ENCODE measurements at regions not wholly inside any gene's neighbourhood (a gene's known extent, or its start where the extent isn't known, plus 50 kb on each side); places are given as distances from the start of the nearest gene placed in this dataset.

- no peaks in the 10 kb centered on the region for H3K79me2 ChIP-seq
- DNase-seq (ENCODE audit: low spot score) = no peak
- H4K20me1 ChIP-seq (ENCODE audit: insufficient read depth, poor library complexity, severe bottlenecking) = no peaks in the 10 kb centered on the region
- H3K27me3 ChIP-seq = no peaks in the 10 kb centered on the region
- H3K9me2 ChIP-seq (replicated peaks; ENCODE audit: insufficient read depth) = no peaks in the 10 kb centered on the region
- no peaks in the 10 kb centered on the region for H3K9me3 ChIP-seq (ENCODE audit: low read depth)
- WGBS (ENCODE audit: low lambda C conversion rate, missing lambda C conversion rate) = 100% methylated on average over 3 of the region's 3 CpGs
- no peak overlapping the region for H3K4me2 ChIP-seq
- no peak overlapping the region for H2AFZ ChIP-seq
- no peak overlapping the region for H3K4me3 ChIP-seq
- H3K4me1 ChIP-seq (ENCODE audit: insufficient read depth) = peaks cover 3% of the 10 kb centered on the region
- H3K36me3 ChIP-seq (replicated peaks; ENCODE audit: insufficient read depth, low read depth) = no peaks in the 10 kb centered on the region
- H3K27ac ChIP-seq = no peak overlapping the region
- TF ChIP-seq, protein P1, sequence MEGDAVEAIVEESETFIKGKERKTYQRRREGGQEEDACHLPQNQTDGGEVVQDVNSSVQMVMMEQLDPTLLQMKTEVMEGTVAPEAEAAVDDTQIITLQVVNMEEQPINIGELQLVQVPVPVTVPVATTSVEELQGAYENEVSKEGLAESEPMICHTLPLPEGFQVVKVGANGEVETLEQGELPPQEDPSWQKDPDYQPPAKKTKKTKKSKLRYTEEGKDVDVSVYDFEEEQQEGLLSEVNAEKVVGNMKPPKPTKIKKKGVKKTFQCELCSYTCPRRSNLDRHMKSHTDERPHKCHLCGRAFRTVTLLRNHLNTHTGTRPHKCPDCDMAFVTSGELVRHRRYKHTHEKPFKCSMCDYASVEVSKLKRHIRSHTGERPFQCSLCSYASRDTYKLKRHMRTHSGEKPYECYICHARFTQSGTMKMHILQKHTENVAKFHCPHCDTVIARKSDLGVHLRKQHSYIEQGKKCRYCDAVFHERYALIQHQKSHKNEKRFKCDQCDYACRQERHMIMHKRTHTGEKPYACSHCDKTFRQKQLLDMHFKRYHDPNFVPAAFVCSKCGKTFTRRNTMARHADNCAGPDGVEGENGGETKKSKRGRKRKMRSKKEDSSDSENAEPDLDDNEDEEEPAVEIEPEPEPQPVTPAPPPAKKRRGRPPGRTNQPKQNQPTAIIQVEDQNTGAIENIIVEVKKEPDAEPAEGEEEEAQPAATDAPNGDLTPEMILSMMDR (IDR thresholded peaks at IDR 0.05; ENCODE audit: poor library complexity) = no peak
- TF ChIP-seq EZH2 (IDR thresholded peaks at IDR 0.05; ENCODE audit: borderline replicate concordance) (no peak), EZH2phosphoT487 (IDR thresholded peaks at IDR 0.05; ENCODE audit: low read depth, severe bottlenecking, unreplicated experiment) (no peak)
These were observed 174.0 kb downstream of the PALM2AKAP2 start for GRCh38 chr9:109953813-109954497.

GRCh38 chr9:109956717-109957440, 176.9 kb downstream of the PALM2AKAP2 start:
- Histone ChIP-seq H2AFZ (no peak overlapping the region), H3K36me3 (replicated peaks; ENCODE audit: insufficient read depth, low read depth) (no peaks in the 10 kb centered on the region), H3K27me3 (no peaks in the 10 kb centered on the region), H3K79me2 (no peaks in the 10 kb centered on the region), H3K9me2 (replicated peaks; ENCODE audit: insufficient read depth) (no peaks in the 10 kb centered on the region), H3K9me3 (ENCODE audit: low read depth) (no peaks in the 10 kb centered on the region), H4K20me1 (ENCODE audit: insufficient read depth, poor library complexity, severe bottlenecking) (no peaks in the 10 kb centered on the region), H3K4me2 (peak overlapping the region; percentile 28), H3K4me1 (ENCODE audit: insufficient read depth) (peaks cover 3% of the 10 kb centered on the region), H3K27ac (no peak overlapping the region), H3K4me3 (no peak overlapping the region)
- DNase-seq (ENCODE audit: low spot score) = no peak
- 48% methylated on average over 9 of the region's 9 CpGs for WGBS (ENCODE audit: low lambda C conversion rate, missing lambda C conversion rate)
- TF ChIP-seq, protein P1 (IDR thresholded peaks at IDR 0.05; ENCODE audit: poor library complexity) = no peak
- TF ChIP-seq EZH2 (IDR thresholded peaks at IDR 0.05; ENCODE audit: borderline replicate concordance) (no peak), EZH2phosphoT487 (IDR thresholded peaks at IDR 0.05; ENCODE audit: low read depth, severe bottlenecking, unreplicated experiment) (no peak)

DNA sequence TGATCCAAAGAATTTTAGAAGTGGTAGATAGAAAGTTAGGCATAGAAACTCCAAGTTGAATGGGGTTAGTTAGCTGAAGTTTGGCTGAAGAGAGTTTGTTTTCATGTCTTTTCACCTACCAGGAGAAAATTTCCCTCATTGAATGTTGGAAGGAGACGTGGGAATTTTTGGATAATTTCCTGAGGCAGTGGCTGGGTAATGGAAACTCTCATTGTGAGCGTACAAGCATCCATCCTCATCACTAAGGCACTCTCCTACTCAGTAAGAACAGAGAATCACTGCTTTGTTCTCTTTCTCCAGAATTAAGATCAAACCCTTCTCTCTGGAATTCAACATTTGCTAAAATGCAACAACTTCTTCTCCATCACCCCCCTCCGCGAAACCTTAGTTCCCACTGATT, 179.7 kb downstream of the PALM2AKAP2 start:
- no peaks in the 10 kb centered on the region for H3K27me3 ChIP-seq
- H3K4me1 ChIP-seq (ENCODE audit: insufficient read depth) = peaks cover 3% of the 10 kb centered on the region
- TF ChIP-seq, protein P1 (IDR thresholded peaks at IDR 0.05; ENCODE audit: poor library complexity) = no peak
- no peak for TF ChIP-seq EZH2 (IDR thresholded peaks at IDR 0.05; ENCODE audit: borderline replicate concordance)
- TF ChIP-seq EZH2phosphoT487 (IDR thresholded peaks at IDR 0.05; ENCODE audit: low read depth, severe bottlenecking, unreplicated experiment) = no peak
- H2AFZ ChIP-seq = no peak overlapping the region
- H4K20me1 ChIP-seq (ENCODE audit: insufficient read depth, poor library complexity, severe bottlenecking) = no peaks in the 10 kb centered on the region
- H3K9me3 ChIP-seq (ENCODE audit: low read depth) = no peaks in the 10 kb centered on the region
- H3K27ac ChIP-seq = no peak overlapping the region
- H3K9me2 ChIP-seq (replicated peaks; ENCODE audit: insufficient read depth) = no peaks in the 10 kb centered on the region
- no peak overlapping the region for H3K4me3 ChIP-seq
- no peak overlapping the region for H3K4me2 ChIP-seq
- no peaks in the 10 kb centered on the region for H3K79me2 ChIP-seq
- WGBS (ENCODE audit: low lambda C conversion rate, missing lambda C conversion rate) = 94% methylated on average over 4 of the region's 4 CpGs
- no peak for DNase-seq (ENCODE audit: low spot score)
- H3K36me3 ChIP-seq (replicated peaks; ENCODE audit: insufficient read depth, low read depth) = no peaks in the 10 kb centered on the region

All from hepatocyte (in vitro differentiated cells).